ENCODE measurements at regions not wholly inside any gene's neighbourhood (a gene's known extent, or its start where the extent isn't known, plus 50 kb on each side); places are given as distances from the start of the nearest gene placed in this dataset.
"Not testable (repeated sequence)": the region's sequence is repeated elsewhere in the genome, so short reads cannot be mapped to it uniquely, and the experiment has no call there.

DNA sequence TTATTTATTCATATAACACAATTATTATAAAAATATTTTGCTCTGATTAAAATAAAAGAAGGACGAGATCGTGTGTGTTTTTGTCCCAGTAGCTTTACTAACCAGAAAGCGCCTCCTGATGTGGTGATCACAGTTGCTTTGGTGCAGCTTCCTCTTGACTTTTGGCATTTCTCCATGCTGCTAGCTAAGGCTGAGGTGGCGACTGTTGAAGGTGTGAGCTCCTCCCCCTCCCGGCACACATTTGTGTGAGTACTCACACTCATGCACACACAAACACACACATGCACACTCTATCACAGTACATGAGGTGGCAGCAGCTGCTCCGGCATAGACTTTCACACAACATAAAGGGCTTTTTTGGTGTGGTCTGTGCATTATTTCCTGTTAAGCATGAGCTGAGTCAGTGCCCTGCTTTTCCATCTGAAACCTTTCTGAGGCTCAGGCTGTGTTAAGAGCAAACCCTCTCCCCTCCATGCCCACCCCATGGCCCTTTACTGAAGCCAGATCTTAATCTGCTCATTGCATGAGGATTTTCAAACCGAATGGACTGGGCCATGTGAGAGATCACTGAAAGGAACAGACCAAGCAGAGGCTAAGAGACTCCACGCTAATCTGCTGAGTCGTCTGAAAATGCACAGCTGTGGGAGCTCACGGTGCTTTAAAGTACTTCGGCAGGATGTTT, 53.3 kb downstream of the FOXD4L1 start:
- peak in 1 of 2 donors; percentile 26 for DNase-seq (ENCODE audit: low read depth in 2 of 2)

DNA sequence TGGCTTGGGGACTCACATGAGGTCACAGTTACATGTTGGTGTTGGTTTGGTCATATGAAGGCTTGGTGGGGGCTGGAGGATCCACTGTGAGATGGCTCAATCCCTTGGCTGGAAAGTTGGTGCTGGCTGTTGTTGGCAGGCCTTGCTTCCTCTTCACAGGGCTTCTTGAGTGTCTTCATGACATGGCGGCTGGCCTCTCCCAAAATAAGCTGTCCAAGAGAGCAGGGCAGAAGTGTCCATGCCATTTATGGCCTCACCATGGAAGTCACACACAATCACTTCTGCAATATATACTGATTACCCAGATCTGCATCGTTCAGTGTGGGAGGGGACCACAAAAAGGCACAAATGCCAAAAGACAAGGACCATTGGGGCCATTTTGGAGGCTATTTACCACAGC, 61.4 kb downstream of the FOXD4L1 start:
- DNase-seq (ENCODE audit: low read depth in 2 of 2): not testable (repeated sequence)

DNA sequence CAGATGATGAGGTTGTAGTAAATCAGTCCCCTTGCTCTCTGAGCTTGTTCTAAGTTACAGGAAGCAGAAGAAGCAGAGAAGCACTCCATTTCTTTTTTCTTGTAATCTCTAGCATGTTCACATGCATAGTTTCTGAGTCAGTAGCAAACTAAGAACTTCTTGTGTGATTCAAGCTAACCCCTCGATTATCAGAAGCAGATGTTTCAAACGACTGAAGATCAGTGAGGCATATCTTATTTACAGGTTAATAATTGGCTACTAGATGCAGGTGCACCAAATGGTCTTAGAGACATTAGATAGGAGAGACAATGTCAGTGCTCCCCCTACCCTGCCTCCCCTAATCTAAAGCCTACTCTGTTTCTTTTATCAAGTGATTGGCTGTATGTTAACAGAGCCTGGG, 64.2 kb downstream of the FOXD4L1 start:
- not testable (repeated sequence) for DNase-seq (ENCODE audit: low read depth in 2 of 2)

DNA sequence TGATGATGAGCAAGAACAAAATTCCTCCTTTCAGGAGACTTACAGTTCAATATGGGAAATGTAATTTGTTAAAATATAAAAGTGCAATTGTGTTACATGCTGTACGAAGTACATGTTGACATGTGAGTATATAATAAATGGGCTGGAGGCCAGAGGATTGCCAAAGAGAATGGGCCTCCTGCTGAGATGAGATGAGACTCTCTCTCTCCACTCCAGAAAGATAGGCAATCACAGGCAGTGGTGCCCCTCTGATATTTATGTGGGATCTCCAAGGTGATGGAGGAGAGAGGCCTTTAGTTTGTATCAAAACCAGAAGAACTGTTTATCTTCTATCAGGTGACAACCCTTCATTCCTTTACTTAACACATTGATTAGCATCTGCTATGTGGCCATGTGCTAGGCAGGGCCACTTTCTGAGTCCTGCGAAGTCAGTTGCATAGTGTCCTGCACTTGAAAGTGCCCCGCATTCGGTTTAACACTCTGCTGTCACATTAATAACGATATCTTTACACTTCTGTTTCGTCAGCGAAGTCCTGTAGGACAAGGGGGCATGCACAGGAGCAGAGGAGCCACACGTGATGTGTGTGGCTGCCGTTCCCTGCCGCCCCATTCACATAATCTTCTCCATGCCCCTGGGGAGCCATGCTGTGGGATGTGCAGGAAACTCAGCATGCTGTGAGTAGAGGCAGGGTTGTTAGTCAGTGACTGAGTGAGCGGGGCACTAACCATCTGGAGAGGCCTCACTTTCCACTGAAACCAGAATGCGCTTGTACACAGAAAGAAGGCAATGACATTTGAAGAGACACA, 60.2 kb upstream of the RABL2A start:
- not testable (repeated sequence) for DNase-seq (ENCODE audit: low read depth in 2 of 2)

DNA sequence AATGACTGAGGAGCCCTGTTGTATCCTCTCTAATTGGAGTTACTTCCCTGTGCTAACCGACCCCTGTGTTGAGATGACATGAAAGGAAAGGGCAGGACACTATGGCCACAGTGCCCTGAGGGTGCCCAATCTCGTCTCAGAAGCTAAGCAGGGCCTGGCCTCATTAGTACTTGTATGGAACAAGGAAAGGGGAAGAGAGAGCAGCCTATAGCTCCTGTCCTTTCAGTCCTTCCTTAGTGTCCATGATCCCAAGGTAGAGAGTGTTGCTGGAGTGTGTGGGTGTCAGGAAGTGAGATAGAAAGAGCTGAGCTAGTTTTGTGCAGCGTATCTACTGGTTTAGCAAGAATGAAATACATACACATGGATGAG, 59.6 kb upstream of the RABL2A start:
- DNase-seq (ENCODE audit: low read depth in 2 of 2): not testable (repeated sequence)

DNA sequence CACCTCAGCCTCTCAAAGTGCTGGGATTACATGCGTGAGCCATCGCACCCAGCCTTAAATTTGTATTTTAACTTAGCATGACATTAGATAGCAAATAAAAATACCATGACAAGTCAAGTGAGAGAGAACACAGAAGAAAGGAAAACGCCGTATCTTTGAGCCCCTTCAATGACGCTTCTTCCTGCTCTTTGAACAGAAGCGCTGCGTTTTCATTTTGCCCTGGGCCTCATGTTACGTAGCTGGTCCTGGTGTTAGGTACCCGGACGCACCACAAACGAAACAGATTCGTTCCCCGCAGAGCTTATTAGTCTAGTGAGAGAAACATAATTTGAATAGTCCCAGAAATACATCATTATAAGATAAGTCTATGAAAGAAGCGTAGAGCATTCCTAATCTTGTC, 58.8 kb upstream of the RABL2A start:
- not testable (repeated sequence) for DNase-seq (ENCODE audit: low read depth in 2 of 2)

DNA sequence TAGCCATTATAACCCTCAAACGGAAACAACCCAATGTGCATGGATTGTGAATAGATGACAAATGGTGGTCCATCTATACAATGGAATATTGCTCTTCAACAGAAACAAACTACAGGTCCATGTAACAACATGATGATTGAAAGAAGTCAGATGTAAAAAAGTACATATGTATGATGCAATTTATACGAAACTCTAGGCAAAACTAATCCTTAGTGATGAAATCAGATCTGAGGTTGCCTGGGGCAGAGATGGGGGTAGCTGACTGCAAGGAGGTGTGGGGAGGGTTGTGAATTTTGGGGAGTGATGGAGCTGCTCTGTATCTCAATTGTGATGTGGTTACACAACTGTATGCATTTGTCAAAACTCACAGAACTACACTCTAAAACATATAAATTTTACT, 57.0 kb upstream of the RABL2A start:
- not testable (repeated sequence) for DNase-seq (ENCODE audit: low read depth in 2 of 2)

DNA sequence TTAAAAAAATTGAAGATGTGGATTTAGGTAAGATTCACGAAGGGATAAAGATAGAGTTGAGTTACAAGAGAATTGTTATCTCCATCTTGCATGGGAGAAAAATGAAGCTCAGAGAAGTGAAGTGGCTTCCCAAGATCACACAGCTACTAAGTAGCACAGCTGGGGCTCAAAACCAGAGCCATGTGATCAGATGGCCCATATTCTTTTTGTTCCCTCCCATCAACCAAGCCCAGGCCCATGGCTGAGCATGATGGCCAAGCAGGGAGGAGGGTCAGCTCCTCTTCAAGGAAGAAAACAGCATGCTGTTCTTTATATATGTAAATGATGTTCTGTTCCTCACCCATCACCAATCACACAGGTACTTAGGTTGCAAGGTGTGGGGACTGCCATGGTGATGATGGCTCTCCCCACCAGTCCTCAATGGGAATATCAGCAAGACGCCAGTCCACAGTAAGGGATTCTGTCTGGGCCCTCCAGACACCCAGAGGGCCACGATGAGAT, 56.5 kb upstream of the RABL2A start:
- DNase-seq (ENCODE audit: low read depth in 2 of 2): not testable (repeated sequence)

DNA sequence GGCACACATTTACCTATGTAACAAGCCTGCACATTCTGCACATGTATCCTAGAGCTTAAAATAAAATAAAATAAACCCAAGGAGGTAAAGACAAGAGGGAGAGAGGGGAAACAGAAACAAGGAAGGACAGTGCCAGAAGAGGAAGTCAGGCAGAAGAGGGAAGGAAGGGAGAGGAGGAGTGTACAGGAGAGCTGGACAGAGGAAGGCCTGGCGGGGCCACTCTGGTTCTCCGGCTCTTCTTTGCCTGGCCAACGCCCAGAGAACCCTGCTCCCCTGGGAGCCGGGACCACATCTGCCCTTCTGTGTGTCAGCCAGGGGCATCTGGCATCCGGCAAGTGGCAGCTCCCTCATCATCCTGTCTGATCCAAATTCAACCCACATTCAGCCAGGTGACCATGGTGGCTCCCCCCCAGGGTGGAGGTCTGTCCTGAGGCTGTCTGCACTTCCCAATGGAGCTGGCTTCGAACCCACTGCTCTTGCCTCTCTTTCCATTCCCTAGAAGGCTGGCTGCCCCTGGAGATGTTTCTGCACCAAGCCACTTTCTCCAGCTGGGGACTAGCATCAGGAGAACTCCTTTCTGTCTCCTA, 55.5 kb upstream of the RABL2A start:
- not testable (repeated sequence) for DNase-seq (ENCODE audit: low read depth in 2 of 2)

DNA sequence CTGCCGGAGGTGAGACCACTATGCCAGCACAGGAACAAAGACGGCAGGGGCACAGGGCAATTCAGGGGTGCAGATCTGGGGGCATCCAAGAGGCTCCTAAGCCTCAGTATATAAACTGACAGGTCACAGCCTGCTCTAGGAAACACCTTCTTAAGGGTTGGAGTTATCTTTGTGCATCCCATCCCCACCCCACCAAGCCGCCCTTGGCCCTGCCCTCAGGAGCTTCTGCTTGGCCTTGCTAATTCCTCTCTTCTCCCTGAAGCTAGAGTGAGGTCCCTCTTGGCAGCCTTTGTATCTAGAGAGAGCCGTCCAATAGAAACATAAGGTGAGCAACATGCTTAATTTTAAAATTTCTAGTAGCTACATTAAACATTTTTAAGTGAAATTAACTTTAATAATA, 51.3 kb upstream of the RABL2A start:
- not testable (repeated sequence) for DNase-seq (ENCODE audit: low read depth in 2 of 2)

DNA sequence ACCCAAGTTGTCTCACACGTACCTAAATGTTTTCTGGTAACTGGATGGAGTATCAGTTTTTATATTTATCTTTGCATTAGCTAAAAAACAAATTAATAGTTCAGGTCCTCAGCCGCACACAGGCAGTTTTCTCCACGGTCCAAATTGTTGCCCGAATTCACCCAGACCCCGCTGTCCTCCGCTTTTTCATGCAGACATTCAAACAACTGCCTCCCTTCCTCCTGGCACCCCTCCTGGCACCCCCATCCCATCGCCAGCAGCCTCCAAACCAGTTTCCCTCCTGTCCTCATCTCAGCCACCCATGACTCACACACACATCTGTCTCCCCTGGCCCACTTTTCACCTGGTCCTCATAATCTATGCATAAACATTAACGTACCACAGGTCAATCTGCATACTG, 50.7 kb upstream of the RABL2A start:
- DNase-seq (ENCODE audit: low read depth in 2 of 2): not testable (repeated sequence)

Data from stimulated activated CD4-positive, alpha-beta T cell treated with anti-CD3 and anti-CD28 coated beads, Interleukin-1b, Interleukin-23, amount 100 ng/mL, for 4 hours (primary cell).